GM19025 (cell line): ENCODE measurements at regions not wholly inside any gene's neighbourhood (a gene's known extent, or its start where the extent isn't known, plus 50 kb on each side); places are given as distances from the start of the nearest gene placed in this dataset.
"Not testable (repeated sequence)": the region's sequence is repeated elsewhere in the genome, so short reads cannot be mapped to it uniquely, and the experiment has no call there.

Experiments
- ATAC-seq: cut with Tn5 transposase; IDR thresholded peaks from one replicate; pipeline ENCODE4 v1.9.1; 2021; ENCODE audit warnings: mild to moderate bottlenecking, low read depth, moderate library complexity; ENCODE audit not compliant: unreplicated experiment

GRCh38 chr10:80938903-80939302 lies 401.2 kb downstream of the SH2D4B start:
- no peak for ATAC-seq

GRCh38 chr10:80945264-80945880 lies 407.7 kb downstream of the SH2D4B start:
- ATAC-seq, result no peak

GRCh38 chr10:80946073-80946472 lies 408.4 kb downstream of the SH2D4B start:
- no peak for ATAC-seq

- ATAC-seq, result no peak
Measured at GRCh38 chr10:80946957-80947726, 409.4 kb downstream of the SH2D4B start.

DNA sequence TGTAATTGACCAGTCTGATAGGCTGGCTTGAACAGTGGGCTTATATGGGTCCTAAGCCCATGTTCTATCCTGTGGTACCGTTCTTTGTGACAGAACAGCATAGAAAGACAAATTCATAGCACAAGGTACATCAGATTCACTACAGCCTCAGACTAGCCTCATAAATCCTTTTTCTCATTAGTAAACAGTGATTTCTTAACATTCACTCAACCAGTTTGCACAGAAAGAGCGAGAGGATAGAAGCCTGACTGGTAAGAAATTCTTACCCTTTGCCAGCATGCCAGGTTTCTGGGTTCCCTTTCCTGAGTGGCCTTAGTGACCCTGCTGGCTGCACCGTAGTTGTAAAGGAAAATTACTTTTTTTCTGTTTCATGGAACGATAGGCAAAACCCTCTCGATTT lies 412.1 kb downstream of the SH2D4B start:
- ATAC-seq, result no peak

DNA sequence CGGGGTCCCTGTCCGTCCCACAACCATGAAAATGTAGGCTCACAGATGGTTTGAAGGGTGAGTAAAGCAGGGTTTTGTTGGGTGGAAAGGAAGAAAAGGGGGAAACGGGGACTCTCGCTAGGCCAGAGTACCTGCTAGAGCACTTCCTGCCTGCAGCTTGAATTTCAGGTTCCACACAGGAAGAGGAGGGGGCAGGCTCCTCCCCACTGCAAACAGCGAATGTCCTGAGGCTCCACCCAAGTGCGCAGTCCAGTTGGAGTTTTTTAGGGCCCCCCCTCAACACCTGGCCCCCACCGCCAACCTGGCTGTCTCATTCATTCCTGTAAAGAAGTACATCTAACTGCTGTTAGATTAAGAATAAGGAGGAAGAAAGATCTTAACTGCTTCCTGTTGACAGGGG lies 414.7 kb downstream of the SH2D4B start:
- ATAC-seq, result no peak

DNA sequence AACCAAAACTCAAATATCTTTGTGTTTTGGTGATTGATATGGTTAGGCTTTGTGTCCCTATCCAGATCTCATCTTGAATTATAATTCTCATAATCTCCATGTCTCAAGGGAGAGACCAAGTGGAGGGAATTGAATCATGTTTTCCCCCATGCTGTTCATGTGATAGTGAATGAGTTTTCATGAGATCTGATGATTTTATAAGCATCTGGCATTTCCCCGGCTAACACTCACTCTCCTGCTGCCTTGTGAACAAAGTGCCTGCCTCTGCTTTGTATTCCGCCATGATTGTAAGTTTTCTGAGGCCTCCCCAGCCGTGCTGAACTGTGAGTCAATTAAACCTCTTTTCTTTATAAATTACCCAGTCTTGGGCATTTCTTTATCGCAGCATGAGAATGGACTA lies 419.5 kb downstream of the SH2D4B start:
- ATAC-seq, result no peak

- ATAC-seq, result no peak
Measured at GRCh38 chr10:80964179-80964578, 426.5 kb downstream of the SH2D4B start.

DNA sequence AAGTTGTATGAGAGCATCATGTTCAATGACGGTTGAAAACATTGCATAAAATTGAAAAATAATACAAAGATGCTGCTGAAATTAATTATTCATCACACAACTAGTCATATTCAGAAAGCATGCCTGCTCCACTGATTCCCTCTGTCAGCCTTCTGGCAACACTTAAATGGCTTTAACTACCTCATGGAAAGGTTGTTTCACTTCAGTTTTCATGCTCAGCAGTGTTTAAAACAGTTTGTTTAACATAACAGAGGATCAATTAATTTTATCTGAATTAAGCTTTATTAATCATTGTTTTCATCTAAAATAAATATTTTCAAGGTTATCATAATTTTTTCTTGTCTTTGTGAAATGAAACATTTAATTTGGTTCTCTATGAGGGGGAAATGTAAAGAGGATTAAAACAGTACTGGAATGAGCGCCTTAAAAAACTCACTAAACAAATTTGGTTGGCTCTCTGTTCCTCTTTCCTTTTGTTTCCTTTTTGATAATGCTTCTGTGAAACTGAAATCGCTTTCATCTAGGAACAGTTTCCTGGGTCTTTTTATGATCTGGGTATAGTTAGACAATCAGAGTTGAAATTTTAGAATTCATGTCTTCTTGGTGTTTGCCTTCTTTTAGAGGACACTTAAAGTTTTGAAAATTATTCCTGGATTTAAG lies 427.4 kb downstream of the SH2D4B start:
- ATAC-seq, result no peak

DNA sequence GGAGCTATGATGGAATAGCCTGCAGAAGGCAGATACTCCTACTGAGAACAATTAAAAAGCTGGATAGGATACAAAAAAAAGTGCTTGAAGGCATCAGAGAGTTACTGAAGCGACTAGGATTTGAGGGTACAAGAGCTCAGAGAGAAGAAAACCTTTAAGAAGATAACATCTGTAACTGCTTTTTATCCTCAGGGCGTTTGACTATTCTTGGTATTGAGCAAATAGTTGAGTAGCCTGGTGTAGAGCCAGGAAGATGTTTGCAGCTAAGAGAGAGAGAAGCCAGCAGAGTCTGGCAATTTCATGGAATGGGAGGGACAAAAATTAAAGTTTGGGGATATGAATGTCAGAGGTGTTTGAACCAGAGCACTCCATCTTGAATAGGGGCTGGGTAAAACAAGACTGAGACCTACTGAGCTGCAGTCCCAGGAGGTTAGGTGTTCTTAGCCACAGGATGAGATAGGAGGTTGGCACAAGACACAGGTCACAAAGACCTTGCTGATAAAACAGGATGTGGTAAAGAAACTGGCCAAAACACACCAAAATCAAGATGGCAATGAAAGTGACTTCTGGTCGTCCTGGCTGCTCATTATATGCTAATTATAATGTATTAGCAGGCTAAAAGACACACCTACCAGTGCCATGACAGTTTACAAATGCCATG lies 428.8 kb downstream of the SH2D4B start:
- no peak for ATAC-seq

DNA sequence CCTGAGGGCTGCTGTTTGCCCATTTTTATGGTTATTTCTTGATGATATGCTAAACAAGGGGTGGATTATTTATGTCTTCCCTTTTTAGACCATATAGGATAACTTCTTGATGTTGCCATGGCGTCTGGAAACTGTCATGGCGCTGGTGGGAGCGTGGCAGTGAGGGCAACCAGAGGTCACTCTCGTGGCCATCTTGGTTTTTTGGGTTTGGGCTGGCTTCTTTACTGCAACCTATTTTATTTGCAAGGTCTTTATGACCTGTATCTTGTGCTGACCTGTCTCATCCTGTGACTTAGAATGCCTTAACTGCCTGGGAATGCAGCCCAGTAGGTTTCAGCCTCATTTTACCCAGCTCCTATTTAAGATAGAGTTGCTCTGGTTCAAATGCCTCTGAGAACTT lies 429.7 kb downstream of the SH2D4B start:
- ATAC-seq, result not testable (repeated sequence)

DNA sequence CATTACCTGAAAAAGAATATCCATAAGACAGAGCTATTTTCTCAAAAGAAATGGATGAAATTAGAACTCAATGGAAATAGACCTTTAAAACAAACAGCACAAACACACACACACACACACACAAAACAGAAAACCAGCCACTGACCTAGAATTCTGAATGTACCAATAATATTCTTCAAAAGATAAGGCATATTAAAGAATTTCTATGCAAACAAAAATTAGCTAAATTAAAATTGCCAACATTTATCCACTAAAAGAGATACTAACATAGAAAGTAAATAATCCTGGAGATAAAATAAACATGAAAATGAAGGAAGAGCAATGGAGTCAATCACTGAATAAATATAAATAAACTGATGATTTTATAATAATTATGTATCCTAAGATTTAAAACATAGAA lies 431.2 kb downstream of the SH2D4B start:
- ATAC-seq, result no peak

DNA sequence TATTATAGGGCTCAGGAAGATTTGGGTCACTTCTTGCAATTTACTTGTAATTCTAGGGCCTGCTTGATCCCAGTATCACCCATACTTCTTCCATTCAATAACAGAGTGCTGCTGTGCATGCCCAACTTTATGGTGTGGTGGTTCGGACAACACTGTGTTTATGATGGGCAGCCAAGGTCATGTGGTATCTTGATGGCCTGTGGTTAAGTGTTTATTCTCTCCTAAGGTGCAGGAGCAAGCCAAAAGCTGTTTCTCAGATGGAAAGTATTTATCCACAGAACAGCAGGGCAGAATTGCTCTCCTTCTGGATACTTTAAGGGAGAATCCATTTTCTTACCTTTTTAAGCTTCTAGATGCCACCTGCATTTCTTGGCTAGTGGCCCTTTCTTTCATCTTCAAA lies 433.8 kb downstream of the SH2D4B start:
- ATAC-seq, result no peak

DNA sequence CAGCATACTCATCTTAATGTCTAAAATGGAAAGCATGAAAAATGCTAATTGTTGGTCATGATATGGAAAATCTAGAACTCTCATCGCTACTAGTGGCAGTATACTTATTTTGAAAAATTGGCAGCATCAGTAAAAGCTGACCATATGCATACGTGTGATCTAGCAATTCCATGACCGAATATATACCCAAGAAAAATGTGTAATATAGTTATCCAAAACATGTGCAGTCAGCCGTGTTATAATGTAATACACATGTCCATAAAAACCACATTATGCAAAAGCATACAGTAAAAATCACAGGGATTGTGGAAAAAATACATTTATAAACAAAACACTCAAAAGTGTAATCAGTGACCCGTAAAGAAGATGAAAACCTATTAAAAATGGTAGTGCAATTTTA lies 439.0 kb downstream of the SH2D4B start:
- ATAC-seq, result no peak

GRCh38 chr10:80985102-80985501 lies 447.4 kb downstream of the SH2D4B start:
- no peak for ATAC-seq

DNA sequence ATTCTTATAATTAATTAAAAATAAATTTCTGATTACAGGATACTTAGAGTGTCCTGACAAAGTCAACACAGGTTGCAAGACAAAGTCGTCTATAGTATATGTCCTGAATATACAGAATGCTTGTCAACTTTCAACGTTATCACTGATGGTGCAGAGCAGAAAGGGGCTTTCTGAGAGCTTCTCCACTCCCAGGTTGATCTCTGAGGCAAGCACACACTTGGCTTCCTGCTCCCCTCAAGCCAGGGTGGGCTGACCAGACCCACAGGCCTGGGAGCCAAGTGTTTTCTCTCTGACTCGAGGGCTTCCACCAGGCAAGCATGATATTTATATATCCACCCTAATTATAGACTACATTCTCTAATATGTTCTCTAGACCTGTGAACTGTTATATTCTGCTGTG lies 448.9 kb downstream of the SH2D4B start:
- ATAC-seq, result no peak

DNA sequence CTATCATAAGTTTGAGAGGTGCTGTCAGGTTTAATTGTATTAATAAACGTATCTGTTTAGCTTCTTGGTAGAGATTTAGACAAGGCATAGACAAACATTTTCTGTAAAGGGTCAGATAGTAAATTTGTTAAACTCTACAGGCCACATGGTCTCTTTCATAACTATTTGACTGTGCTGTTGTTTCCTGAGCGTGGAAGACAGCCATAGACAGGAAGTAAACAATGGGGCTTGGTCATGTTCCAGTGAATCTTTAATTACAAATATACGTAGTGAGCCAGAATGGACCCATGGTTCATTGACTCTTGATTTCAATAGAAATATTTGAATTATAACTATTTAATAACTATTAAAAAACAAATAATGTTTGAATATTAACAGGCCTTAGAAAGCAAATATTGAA lies 451.1 kb downstream of the SH2D4B start:
- ATAC-seq, result no peak

DNA sequence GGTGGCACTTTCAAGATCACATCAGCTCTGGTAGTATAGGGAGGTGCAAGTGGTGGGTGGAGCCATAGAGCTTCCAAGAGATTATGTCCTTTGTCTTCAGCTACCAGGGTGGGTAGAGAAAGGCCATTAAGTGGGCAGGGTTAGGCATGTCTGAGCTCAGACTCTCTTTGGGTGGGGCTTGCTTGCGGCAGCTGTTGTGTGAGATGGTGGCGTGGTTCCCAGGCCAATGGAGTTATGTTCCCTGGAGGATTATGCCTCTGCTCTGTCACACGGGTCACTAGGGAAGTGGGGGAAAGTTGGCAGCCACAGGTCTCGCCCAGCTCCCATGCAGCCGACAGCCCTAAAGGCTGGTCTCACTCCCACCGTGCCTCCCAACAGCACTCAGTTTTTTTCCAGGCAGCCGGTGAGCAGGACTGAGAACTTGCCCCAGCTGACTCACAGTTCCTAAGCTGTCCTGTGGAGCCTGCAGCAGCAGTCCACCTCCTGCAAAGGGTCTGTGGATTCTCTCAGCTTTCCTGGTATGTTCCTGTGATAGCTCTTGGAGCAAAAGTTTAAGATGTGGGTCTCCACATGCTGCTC lies 459.0 kb downstream of the SH2D4B start:
- ATAC-seq, result no peak

DNA sequence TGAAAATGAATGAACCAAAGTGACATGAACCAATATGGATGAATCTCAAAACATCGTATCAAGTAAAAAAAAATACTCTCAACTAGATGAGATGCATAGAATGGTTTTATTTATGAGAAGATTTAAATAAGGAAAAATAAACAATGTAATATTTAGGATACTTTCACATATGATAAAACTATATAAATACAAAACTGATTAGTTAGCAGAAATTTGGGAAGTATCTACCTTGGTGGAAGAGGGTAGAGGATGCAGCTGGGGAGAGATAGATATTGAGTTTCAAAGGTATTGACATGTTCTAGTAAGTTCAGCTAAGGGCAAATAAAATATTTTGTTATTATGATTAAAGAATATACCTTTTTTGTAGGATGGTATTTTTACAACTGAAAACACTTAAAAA lies 463.1 kb downstream of the SH2D4B start:
- no peak for ATAC-seq

DNA sequence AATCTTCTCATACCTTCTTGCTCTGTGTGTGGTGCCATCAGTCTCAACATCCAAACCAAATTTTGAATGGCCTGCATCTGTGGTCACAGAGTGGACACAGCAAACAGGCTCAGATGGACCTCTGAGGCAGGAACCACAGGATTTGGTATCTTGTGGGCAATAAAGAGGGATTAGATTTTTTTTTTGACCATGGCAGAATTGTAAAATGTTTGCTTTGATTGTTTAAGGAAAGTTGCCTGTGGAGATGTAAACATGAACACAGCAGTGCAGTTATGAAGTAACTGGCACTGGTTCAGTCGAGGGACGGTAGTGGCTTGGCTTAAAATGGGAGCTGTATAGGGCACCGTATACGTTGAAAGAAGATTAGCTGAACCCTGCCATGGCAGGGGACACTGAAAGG lies 464.7 kb downstream of the SH2D4B start:
- ATAC-seq, result no peak

DNA sequence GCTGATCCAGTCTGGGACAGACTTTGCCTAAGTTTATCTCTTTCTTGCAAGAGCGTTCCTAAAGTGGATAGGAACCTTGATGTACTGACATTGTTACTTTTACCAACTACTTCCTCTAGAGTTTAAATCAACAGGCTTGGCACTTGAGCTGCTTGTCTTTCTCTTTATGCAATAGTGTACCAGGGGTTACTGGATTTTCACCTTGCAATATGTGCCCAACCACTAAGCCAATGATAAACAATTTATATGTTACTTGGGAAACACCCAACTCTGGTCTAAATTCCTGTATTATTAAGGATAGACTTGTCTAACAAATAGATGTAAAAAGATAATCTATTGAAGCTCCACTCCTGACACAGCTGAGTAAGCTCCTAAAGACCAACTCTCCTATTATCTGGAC lies 470.2 kb downstream of the SH2D4B start:
- no peak for ATAC-seq
